ENCODE measurements at regions not wholly inside any gene's neighbourhood (a gene's known extent, or its start where the extent isn't known, plus 50 kb on each side); places are given as distances from the start of the nearest gene placed in this dataset.

GRCh38 chr2:220148471-220149248 is 521.2 kb downstream of the SLC4A3 start:
- no peak for TF ChIP-seq CTCF (IDR thresholded peaks at IDR 0.05; ENCODE audit: low read depth, low read length, missing control alignments)

GRCh38 chr2:220151341-220151740 is 523.9 kb downstream of the SLC4A3 start:
- DNase-seq (ENCODE audit: extremely low read depth, low read depth): no peak
- TF ChIP-seq CTCF (IDR thresholded peaks at IDR 0.05; ENCODE audit: low read depth, low read length, missing control alignments): no peak
- no peak overlapping the region for H3K4me3 ChIP-seq (replicated peaks; ENCODE audit: low read depth, low read length)

More at GRCh38 chr2:220148471-220149248, 521.2 kb downstream of the SLC4A3 start:
- H3K4me3 ChIP-seq (replicated peaks; ENCODE audit: low read depth, low read length): no peak overlapping the region
- no peak for DNase-seq (ENCODE audit: extremely low read depth, low read depth)

GRCh38 chr2:220152281-220152935 is 525.0 kb downstream of the SLC4A3 start:
- no peak for TF ChIP-seq CTCF (IDR thresholded peaks at IDR 0.05; ENCODE audit: low read depth, low read length, missing control alignments)
- H3K4me3 ChIP-seq (replicated peaks; ENCODE audit: low read depth, low read length): no peak overlapping the region
- no peak for DNase-seq (ENCODE audit: extremely low read depth, low read depth)

GRCh38 chr2:220153118-220153517 is 525.7 kb downstream of the SLC4A3 start:
- H3K4me3 ChIP-seq (replicated peaks; ENCODE audit: low read depth, low read length): no peak overlapping the region
- no peak for DNase-seq (ENCODE audit: extremely low read depth, low read depth)
- TF ChIP-seq CTCF (IDR thresholded peaks at IDR 0.05; ENCODE audit: low read depth, low read length, missing control alignments): no peak

GRCh38 chr2:220154304-220154703 is 526.9 kb downstream of the SLC4A3 start:
- no peak for DNase-seq (ENCODE audit: extremely low read depth, low read depth)
- H3K4me3 ChIP-seq (replicated peaks; ENCODE audit: low read depth, low read length): no peak overlapping the region
- peak; percentile 12 for TF ChIP-seq CTCF (IDR thresholded peaks at IDR 0.05; ENCODE audit: low read depth, low read length, missing control alignments)

- no peak overlapping the region for H3K4me3 ChIP-seq (replicated peaks; ENCODE audit: low read depth, low read length)
- no peak for DNase-seq (ENCODE audit: extremely low read depth, low read depth)
- no peak for TF ChIP-seq CTCF (IDR thresholded peaks at IDR 0.05; ENCODE audit: low read depth, low read length, missing control alignments)
Measured at GRCh38 chr2:220157312-220157711, 529.9 kb downstream of the SLC4A3 start.

All from HFF-Myc (cell line).